Prostate gland (tissue), 2 donors: ENCODE measurements at regions not wholly inside any gene's neighbourhood (a gene's known extent, or its start where the extent isn't known, plus 50 kb on each side); places are given as distances from the start of the nearest gene placed in this dataset.

Experiments used
- DNase-seq: peaks from one replicate; pipeline ENCODE4 v3.0.0-alpha.2; 2019; ENCODE audit warnings: low spot score
- H3K27ac ChIP-seq, 2 donors: fragments of 200-600 bp; sonication (generic); 2 replicates each; pipeline ENCODE4 v1.5.1; 2017 to 2019
- H3K27me3 ChIP-seq: fragments of 200-600 bp; sonication (generic); replicated peaks from 2 replicates; pipeline ENCODE4 v1.5.1; 2019; ENCODE audit not compliant: insufficient read depth
- H3K36me3 ChIP-seq, 2 donors: fragments of 200-600 bp; sonication (generic); 1 replicate in 1 of 2; 2 replicates in 1 of 2; pipeline versions ENCODE4 v1.5.1 to v1.8.1; 2017 to 2019
- H3K4me1 ChIP-seq: fragments of 200-600 bp; sonication (generic); replicated peaks from 2 replicates; pipeline ENCODE4 v1.5.1; 2019
- H3K4me3 ChIP-seq, 2 donors: fragments of 200-600 bp; sonication (generic); 2 replicates each; pipeline ENCODE4 v1.5.1; 2017 to 2019
- H3K9me3 ChIP-seq: fragments of 200-600 bp; sonication (generic); 2 replicates; pipeline ENCODE4 v1.5.1; 2017
- POLR2A ChIP-seq: fragments of 450-650 bp; IDR thresholded peaks from one replicate; pipeline ENCODE4 v1.6.1; 2016; ENCODE audit warnings: antibody characterized with exemption, mild to moderate bottlenecking
- POLR2AphosphoS5 ChIP-seq: sonication (generic); formaldehyde crosslinking; IDR thresholded peaks from one replicate; pipeline ENCODE4 v1.6.1; 2017; ENCODE audit warnings: antibody characterized with exemption
- WGBS: methylation state at CpG from one replicate; pipeline ENCODE4 v1.1.5; 2018; 5-methylcytosine and 5-hydroxymethylcytosine counted together
- intact Hi-C: fragments of 100-400 bp; cut with DNase I; formaldehyde crosslinking; loops from one replicate; pipeline ENCODE4 v1.14.2; 2022
- TF ChIP-seq, protein P1 (sequence below), 4 experiments: fragments of 200-600 bp in 2 of 4; fragments of 450-650 bp in 2 of 4; sonication (generic) in 2 of 4; IDR thresholded peaks; 1 replicate in 3 of 4; 2 replicates in 1 of 4; pipeline ENCODE4 v1.5.1; 2016 to 2019; ENCODE audit warnings: antibody characterized with exemption in 4 of 4, mild to moderate bottlenecking in 2 of 4, moderate library complexity in 2 of 4

DNA sequence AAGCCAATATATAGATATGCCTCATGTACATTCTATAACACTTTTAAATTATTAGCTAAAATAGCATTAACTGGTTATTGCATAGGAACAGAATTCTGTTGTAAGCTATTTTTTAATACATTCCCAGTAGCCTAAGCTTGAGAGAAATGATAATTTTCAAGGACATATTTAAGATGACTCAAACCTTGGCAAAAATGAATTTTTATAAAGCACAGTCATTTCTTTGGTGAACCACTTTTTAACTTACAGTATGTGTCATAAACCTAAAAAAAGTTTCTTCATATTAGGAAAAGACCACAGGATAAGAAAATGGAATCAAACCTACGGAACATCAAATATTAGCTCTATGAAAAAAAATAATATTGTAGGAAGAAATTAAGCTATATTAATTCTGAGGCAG, 986.3 kb downstream of the STIM2 start:
- H3K27ac ChIP-seq, result no peak overlapping the region
- no peaks in the 10 kb centered on the region for H3K36me3 ChIP-seq
- H3K4me1 ChIP-seq, result no peaks in the 10 kb centered on the region
- no peak overlapping the region for H3K4me3 ChIP-seq
- 96% methylated on average over 1 of the region's 1 CpG for WGBS
- intact Hi-C loops, result no loop called here
- no peak for TF ChIP-seq POLR2AphosphoS5
- no peak for TF ChIP-seq POLR2A
- TF ChIP-seq, protein P1, sequence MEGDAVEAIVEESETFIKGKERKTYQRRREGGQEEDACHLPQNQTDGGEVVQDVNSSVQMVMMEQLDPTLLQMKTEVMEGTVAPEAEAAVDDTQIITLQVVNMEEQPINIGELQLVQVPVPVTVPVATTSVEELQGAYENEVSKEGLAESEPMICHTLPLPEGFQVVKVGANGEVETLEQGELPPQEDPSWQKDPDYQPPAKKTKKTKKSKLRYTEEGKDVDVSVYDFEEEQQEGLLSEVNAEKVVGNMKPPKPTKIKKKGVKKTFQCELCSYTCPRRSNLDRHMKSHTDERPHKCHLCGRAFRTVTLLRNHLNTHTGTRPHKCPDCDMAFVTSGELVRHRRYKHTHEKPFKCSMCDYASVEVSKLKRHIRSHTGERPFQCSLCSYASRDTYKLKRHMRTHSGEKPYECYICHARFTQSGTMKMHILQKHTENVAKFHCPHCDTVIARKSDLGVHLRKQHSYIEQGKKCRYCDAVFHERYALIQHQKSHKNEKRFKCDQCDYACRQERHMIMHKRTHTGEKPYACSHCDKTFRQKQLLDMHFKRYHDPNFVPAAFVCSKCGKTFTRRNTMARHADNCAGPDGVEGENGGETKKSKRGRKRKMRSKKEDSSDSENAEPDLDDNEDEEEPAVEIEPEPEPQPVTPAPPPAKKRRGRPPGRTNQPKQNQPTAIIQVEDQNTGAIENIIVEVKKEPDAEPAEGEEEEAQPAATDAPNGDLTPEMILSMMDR (IDR thresholded peaks at IDR 0.05), result no peak
- no peaks in the 10 kb centered on the region for H3K27me3 ChIP-seq
- H3K9me3 ChIP-seq, result no peaks in the 10 kb centered on the region
- DNase-seq, result no peak

- Histone ChIP-seq H3K36me3 (no peaks in the 10 kb centered on the region), H3K4me3 (no peak overlapping the region), H3K27me3 (no peaks in the 10 kb centered on the region), H3K4me1 (no peaks in the 10 kb centered on the region), H3K9me3 (no peaks in the 10 kb centered on the region), H3K27ac (no peak overlapping the region)
- TF ChIP-seq, protein P1 (IDR thresholded peaks at IDR 0.05), result peak in 2 of 4 experiments; percentile 27 to 55
- TF ChIP-seq POLR2AphosphoS5, result peak; percentile 21
- TF ChIP-seq POLR2A, result no peak
- DNase-seq, result peak; percentile 17
- intact Hi-C loops, result no loop called here
- 75% methylated on average over 1 of the region's 1 CpG for WGBS
These were observed 1000.7 kb downstream of the STIM2 start for GRCh38 chr4:27861381-27861787.

- TF ChIP-seq POLR2AphosphoS5 (no peak), POLR2A (no peak)
- TF ChIP-seq, protein P1 (IDR thresholded peaks at IDR 0.05), result no peak
These were observed 1001.2 kb downstream of the STIM2 start for GRCh38 chr4:27861802-27862201.

DNA sequence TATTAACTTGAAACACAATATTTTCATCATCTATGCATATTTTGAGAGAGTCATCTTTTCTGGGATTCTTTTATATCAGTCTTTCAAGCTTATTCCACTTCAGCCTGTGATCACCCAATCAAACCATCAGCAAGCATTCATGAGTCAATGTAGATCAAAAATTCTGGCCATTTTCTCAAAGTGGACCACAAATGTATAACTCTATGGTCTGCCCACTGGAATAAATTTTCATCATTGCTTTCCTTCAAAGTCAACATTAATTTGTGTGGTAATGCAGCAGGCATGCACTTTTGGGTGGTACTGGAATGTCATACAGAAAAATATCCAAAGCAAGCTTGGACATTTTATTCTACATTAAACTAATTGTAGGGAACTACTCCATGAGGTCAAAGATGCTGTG, 1013.0 kb downstream of the STIM2 start:
- no peaks in the 10 kb centered on the region for H3K27me3 ChIP-seq
- no peaks in the 10 kb centered on the region for H3K4me1 ChIP-seq
- H3K36me3 ChIP-seq, result no peaks in the 10 kb centered on the region
- H3K4me3 ChIP-seq, result no peak overlapping the region
- intact Hi-C loops, result no loop called here
- TF ChIP-seq, protein P1 (IDR thresholded peaks at IDR 0.05), result no peak
- no peak for TF ChIP-seq POLR2AphosphoS5
- TF ChIP-seq POLR2A, result no peak
- no peaks in the 10 kb centered on the region for H3K9me3 ChIP-seq
- DNase-seq, result no peak
- no peak overlapping the region for H3K27ac ChIP-seq

More at GRCh38 chr4:27861802-27862201, 1001.2 kb downstream of the STIM2 start:
- Histone ChIP-seq H3K4me1 (no peaks in the 10 kb centered on the region), H3K27me3 (no peaks in the 10 kb centered on the region), H3K4me3 (no peak overlapping the region), H3K27ac (no peak overlapping the region), H3K9me3 (no peaks in the 10 kb centered on the region), H3K36me3 (no peaks in the 10 kb centered on the region)
- DNase-seq, result no peak
- intact Hi-C loops, result no loop called here
- WGBS, result 84% methylated on average over 5 of the region's 5 CpGs

- TF ChIP-seq POLR2A (no peak), POLR2AphosphoS5 (no peak)
- TF ChIP-seq, protein P1 (IDR thresholded peaks at IDR 0.05), result no peak
- Histone ChIP-seq H3K27me3 (no peaks in the 10 kb centered on the region), H3K36me3 (no peaks in the 10 kb centered on the region), H3K4me3 (no peak overlapping the region), H3K27ac (no peak overlapping the region), H3K4me1 (no peaks in the 10 kb centered on the region), H3K9me3 (no peaks in the 10 kb centered on the region)
- DNase-seq, result no peak
- intact Hi-C loops, result no loop called here
These were observed 1021.1 kb downstream of the STIM2 start for GRCh38 chr4:27881705-27882104.
